Ascending aorta (tissue), 2 donors: ENCODE measurements at regions not wholly inside any gene's neighbourhood (a gene's known extent, or its start where the extent isn't known, plus 50 kb on each side); places are given as distances from the start of the nearest gene placed in this dataset.

Experiments
- DNase-seq, 2 donors: peaks; one replicate each; pipeline ENCODE4 v3.0.0-alpha.2; 2019; ENCODE audit warnings: low spot score in 2 of 2
- H3K27ac ChIP-seq, 2 donors: fragments of 200-600 bp; sonication (generic); one replicate each; pipeline ENCODE4 v1.5.1; 2016 to 2017; ENCODE audit warnings: mild to moderate bottlenecking in 1 of 2
- H3K27me3 ChIP-seq: fragments of 200-600 bp; sonication (generic); one replicate; pipeline ENCODE4 v1.5.1; 2017
- H3K36me3 ChIP-seq, 2 donors: fragments of 200-600 bp; sonication (generic); one replicate each; pipeline ENCODE4 v1.5.1; 2016
- H3K4me1 ChIP-seq, 2 donors: fragments of 200-600 bp; sonication (generic); one replicate each; pipeline ENCODE4 v1.5.1; 2016 to 2017; ENCODE audit warnings: mild to moderate bottlenecking in 1 of 2
- H3K4me3 ChIP-seq, 2 donors: fragments of 200-600 bp; sonication (generic); one replicate each; pipeline ENCODE4 v1.5.1; 2016 to 2017; ENCODE audit warnings: mild to moderate bottlenecking in 1 of 2
- H3K9me3 ChIP-seq, 2 donors: fragments of 200-600 bp; sonication (generic); one replicate each; pipeline ENCODE4 v1.5.1; 2016
- intact Hi-C: fragments of 100-400 bp; cut with DNase I; formaldehyde crosslinking; loops from one replicate; pipeline ENCODE4 v1.15.1; 2023
- TF ChIP-seq, protein P1 (sequence below), 3 experiments: fragments of 200-600 bp in 2 of 3; fragments of 450-650 bp in 1 of 3; sonication (generic) in 2 of 3; IDR thresholded peaks; one replicate each; pipeline ENCODE4 v1.5.1; 2016 to 2019; ENCODE audit warnings: antibody characterized with exemption in 3 of 3, mild to moderate bottlenecking in 1 of 3, moderate library complexity in 1 of 3

DNA sequence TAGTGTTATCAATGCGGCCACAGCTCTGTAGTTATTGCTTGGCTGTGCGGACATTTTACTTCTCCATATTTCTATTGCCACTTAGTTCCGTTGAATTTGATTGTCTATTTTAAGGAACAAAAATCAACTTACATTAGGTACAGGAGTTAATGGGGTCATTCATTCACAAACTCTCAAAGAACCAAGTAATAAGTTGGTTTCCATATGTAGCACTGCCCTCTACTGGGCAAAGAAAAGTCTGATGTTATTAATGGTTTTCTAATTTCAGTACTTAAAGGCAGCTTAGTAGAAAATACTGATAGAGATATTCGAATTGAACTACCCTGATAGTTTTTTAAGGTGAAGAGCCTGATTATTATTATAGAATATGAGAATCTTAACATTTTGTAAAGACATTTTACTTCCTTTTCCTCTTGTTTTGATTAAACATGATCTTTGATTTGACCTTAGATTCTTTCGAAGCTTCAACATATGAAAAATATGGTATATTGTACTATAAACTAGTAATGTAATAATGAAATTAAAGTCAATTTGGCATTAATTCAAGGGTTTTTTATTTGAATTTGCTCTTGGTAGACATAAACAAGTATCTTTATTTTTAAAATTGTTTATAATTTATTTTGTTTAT is 119.5 kb upstream of the CTNND2 start:
- Histone ChIP-seq H3K4me1 (no peaks in the 10 kb centered on the region), H3K4me3 (no peak overlapping the region), H3K27ac (no peak overlapping the region), H3K36me3 (no peaks in the 10 kb centered on the region), H3K27me3 (no peaks in the 10 kb centered on the region), H3K9me3 (no peaks in the 10 kb centered on the region)
- intact Hi-C loops: no loop called here
- DNase-seq: no peak
- TF ChIP-seq, protein P1, sequence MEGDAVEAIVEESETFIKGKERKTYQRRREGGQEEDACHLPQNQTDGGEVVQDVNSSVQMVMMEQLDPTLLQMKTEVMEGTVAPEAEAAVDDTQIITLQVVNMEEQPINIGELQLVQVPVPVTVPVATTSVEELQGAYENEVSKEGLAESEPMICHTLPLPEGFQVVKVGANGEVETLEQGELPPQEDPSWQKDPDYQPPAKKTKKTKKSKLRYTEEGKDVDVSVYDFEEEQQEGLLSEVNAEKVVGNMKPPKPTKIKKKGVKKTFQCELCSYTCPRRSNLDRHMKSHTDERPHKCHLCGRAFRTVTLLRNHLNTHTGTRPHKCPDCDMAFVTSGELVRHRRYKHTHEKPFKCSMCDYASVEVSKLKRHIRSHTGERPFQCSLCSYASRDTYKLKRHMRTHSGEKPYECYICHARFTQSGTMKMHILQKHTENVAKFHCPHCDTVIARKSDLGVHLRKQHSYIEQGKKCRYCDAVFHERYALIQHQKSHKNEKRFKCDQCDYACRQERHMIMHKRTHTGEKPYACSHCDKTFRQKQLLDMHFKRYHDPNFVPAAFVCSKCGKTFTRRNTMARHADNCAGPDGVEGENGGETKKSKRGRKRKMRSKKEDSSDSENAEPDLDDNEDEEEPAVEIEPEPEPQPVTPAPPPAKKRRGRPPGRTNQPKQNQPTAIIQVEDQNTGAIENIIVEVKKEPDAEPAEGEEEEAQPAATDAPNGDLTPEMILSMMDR (IDR thresholded peaks at IDR 0.05): peak in 2 of 3 experiments; percentile 24 to 35

DNA sequence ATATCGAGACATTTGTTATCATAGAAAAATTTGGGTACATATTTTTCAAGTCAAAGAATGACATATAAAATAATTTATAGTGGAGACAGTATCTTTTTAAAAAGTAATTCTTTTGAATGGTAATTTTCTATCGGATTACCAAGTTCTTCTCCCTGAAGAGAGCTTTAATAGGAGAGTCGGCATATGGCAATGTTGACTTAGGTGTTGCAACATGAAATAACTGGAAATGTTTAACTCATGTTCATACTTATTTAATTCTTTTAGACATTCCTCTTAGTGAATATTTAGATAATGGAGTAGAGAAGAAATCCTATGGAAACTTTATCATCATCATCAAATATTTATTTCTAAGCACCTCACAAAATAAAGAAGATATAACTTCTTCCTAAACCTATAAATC is 118.2 kb upstream of the CTNND2 start:
- Histone ChIP-seq H3K9me3 (no peaks in the 10 kb centered on the region), H3K27me3 (no peaks in the 10 kb centered on the region), H3K27ac (no peak overlapping the region), H3K4me3 (no peak overlapping the region), H3K4me1 (no peaks in the 10 kb centered on the region), H3K36me3 (no peaks in the 10 kb centered on the region)
- intact Hi-C loops: no loop called here
- TF ChIP-seq, protein P1 (IDR thresholded peaks at IDR 0.05): no peak
- no peak for DNase-seq

DNA sequence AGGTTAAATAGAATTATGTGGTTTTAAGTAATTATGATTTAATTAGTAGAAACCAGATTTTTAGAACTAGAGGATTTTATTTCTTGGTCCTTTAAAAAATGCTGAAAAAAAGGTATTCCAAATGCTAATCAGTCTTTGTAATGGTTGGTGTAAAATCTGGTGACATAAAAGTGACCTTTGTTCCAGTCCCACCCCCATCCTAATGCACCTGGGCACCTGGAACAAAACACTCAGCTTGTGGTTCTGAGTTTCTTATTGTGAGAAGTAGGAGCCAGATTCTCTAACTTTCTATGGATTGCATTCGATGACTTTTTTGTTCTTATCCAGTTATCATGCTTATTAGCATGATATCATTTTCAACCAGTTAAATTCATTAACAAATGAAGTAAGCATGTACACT is 115.1 kb upstream of the CTNND2 start:
- Histone ChIP-seq H3K9me3 (no peaks in the 10 kb centered on the region), H3K27me3 (no peaks in the 10 kb centered on the region), H3K27ac (no peak overlapping the region), H3K4me1 (no peaks in the 10 kb centered on the region), H3K36me3 (no peaks in the 10 kb centered on the region), H3K4me3 (no peak overlapping the region)
- intact Hi-C loops: no loop called here
- DNase-seq: no peak
- TF ChIP-seq, protein P1 (IDR thresholded peaks at IDR 0.05): no peak

DNA sequence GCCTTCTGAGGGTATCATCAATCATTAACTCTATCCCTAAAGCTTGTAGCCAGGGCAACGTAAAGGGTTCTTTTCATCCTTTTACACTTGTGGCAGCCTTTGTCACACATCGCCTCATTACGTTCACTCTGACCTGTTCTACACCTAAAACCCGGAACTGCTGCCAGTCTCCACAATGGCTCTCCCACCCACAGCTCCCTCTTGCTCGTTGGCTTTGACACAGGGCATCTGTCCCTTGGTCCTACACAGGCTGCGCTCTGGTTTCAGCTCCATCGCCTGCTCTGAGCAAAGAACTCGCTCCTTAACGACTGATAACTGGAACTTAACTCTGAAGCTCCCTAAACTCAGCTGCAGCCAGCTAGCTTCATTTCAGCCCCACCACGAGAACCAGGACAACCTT is 112.8 kb upstream of the CTNND2 start:
- intact Hi-C loops: no loop called here
- TF ChIP-seq, protein P1 (IDR thresholded peaks at IDR 0.05): no peak

DNA sequence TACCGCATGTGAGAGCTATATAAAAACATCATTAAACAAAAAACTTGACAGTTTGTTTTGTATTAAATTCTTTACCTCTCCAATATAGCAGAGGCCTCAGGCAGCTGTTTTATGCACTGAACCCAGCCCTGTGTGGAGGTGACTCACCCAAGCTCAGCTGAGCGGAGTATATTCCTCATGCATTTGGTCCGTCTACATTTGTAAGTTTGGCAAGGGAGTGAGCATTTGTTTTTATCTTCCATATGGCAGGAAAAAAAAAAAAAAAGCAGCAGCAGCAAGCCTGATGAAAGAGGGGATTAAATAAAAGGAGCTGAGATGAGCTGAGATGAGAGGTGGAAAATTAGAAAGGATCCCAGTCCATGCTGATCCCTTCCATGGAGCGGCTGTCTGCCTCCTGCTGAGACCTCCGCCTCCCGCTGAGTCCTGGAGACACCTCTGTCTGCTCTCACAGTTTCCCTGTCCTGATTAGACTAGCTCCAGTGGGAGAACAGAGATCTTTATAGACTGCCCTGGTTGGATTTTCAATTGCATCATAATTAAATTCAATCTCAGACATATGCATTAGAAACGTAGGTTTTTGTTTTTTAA is 112.0 kb upstream of the CTNND2 start:
- Histone ChIP-seq H3K27ac (no peak overlapping the region), H3K9me3 (no peaks in the 10 kb centered on the region), H3K4me3 (no peak overlapping the region), H3K36me3 (no peaks in the 10 kb centered on the region), H3K27me3 (no peaks in the 10 kb centered on the region), H3K4me1 (no peaks in the 10 kb centered on the region)
- no peak for DNase-seq
- TF ChIP-seq, protein P1 (IDR thresholded peaks at IDR 0.05): no peak
- intact Hi-C loops: no loop called here

More for the DNA sequence above, 112.8 kb upstream of the CTNND2 start:
- H3K4me1 ChIP-seq: no peaks in the 10 kb centered on the region
- H3K9me3 ChIP-seq: no peaks in the 10 kb centered on the region
- H3K4me3 ChIP-seq: no peak overlapping the region
- H3K27me3 ChIP-seq: no peaks in the 10 kb centered on the region
- H3K36me3 ChIP-seq: no peaks in the 10 kb centered on the region
- H3K27ac ChIP-seq: no peak overlapping the region
- no peak for DNase-seq
